Aorta (tissue), 5 donors: ENCODE measurements at regions not wholly inside any gene's neighbourhood (a gene's known extent, or its start where the extent isn't known, plus 50 kb on each side); places are given as distances from the start of the nearest gene placed in this dataset.
A peak's percentile ranks its signal among the peaks of the same experiment; 100 is the strongest.
"Not testable (repeated sequence)": the region's sequence is repeated elsewhere in the genome, so short reads cannot be mapped to it uniquely, and the experiment has no call there.

Source experiments
- ATAC-seq: fragments of 200-7000 bp; cut with Tn5 transposase; one replicate; pipeline ENCODE4 v1.9.1; 2022; ENCODE audit warnings: moderate library complexity; ENCODE audit not compliant: low FRiP score
- DNase-seq, 2 donors: peaks; one replicate each; pipeline ENCODE4 v3.0.0-alpha.2; 2020
- H3K27ac ChIP-seq, 2 donors: one replicate each; pipeline ENCODE4 v1.5.1; 2013; ENCODE audit warnings: low read length in 2 of 2, mild to moderate bottlenecking in 2 of 2, moderate library complexity in 2 of 2, control low read depth in 1 of 2, inconsistent platforms in 1 of 2, low read depth in 1 of 2
- H3K27me3 ChIP-seq, 2 donors: one replicate each; pipeline ENCODE4 v1.6.1; 2013; ENCODE audit warnings: control low read depth in 1 of 2, low read length in 1 of 2, mild to moderate bottlenecking in 1 of 2, moderate library complexity in 1 of 2; ENCODE audit not compliant: insufficient read depth in 2 of 2, control insufficient read depth in 1 of 2
- H3K36me3 ChIP-seq, 2 donors: one replicate each; pipeline ENCODE4 v1.6.1; 2013; ENCODE audit warnings: control low read depth in 1 of 2, low read length in 1 of 2, mild to moderate bottlenecking in 1 of 2; ENCODE audit not compliant: insufficient read depth in 2 of 2, control insufficient read depth in 1 of 2
- H3K4me1 ChIP-seq, 2 donors: one replicate each; pipeline ENCODE4 v1.6.1; 2013; ENCODE audit warnings: low read length in 2 of 2, control low read depth in 1 of 2, mild to moderate bottlenecking in 1 of 2, moderate library complexity in 1 of 2; ENCODE audit not compliant: insufficient read depth in 2 of 2, control insufficient read depth in 1 of 2
- H3K4me3 ChIP-seq, 2 donors: one replicate each; pipeline ENCODE4 v1.5.1; 2013; ENCODE audit warnings: low read length in 2 of 2, control low read depth in 1 of 2, mild to moderate bottlenecking in 1 of 2
- H3K9me3 ChIP-seq: one replicate; pipeline ENCODE4 v1.6.1; 2013; ENCODE audit warnings: mild to moderate bottlenecking, low read length; ENCODE audit not compliant: control insufficient read depth
- WGBS, 2 donors: extraction: QIAGEN DNeasy Blood & Tissue Kit; methylation state at CpG; one replicate each; pipeline ENCODE4 v1.1.7; 2013; 5-methylcytosine and 5-hydroxymethylcytosine counted together
- intact Hi-C, 2 donors: fragments of 100-400 bp; cut with DNase I; formaldehyde crosslinking; loops; one replicate each; pipeline versions ENCODE4 v1.14.2 to v1.15.0; 2022
- donor health status: healthy with polysubstance abuse.
- donor health status: Bipolar disorder and iron deficiency.
- donor health status: DM: no; HTN: no; CAD: no.
- donor health status: DM: no; HTN: no; CAD: no.
- donor health status: DM: yes; HTN: yes; CAD: no.

DNA sequence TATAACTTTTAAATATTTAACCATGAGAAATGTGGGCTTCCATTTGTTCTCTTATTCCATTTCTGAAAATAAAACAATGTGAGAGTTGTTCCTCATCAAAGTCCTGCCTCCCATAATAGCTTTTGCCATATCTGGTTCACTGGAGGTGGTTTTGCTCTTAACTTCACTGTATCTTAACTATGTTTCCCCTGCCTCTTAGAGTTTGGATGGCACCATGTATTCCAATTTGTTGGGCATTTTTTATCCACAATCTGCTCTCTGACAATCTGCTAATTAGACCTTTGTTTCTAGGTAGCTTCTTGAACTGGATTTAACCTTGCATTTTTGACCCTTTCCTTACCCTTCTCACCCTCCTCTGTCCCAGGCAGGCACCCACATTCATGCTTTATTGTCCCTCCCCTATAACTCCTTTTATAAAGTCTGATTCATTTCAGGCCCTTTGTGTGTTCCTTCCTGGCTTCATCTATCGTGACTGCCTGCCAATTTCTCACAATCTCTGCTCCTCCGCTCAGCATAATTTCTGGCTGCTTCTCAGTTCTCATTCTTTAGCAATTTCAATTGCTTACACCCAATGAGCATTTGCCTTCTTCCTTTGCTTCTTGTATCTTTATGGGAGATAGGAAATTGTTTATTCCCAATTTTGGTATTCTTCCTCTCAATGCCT is 144.2 kb upstream of the ARHGEF26 start:
- WGBS, 2 donors = 1 to 6% methylated on average over 2 of the region's 2 CpGs
- Histone ChIP-seq H3K27me3 (no peaks in the 10 kb centered on the region), H3K36me3 (no peaks in the 10 kb centered on the region), H3K4me3 (no peak overlapping the region), H3K9me3 (no peaks in the 10 kb centered on the region), H3K4me1 (peaks cover 0 to 2% of the 10 kb centered on the region in 2 donors), H3K27ac (no peak overlapping the region)
- ATAC-seq (peak; percentile 76), DNase-seq (no peak)
- intact Hi-C loops = no loop called here

DNA sequence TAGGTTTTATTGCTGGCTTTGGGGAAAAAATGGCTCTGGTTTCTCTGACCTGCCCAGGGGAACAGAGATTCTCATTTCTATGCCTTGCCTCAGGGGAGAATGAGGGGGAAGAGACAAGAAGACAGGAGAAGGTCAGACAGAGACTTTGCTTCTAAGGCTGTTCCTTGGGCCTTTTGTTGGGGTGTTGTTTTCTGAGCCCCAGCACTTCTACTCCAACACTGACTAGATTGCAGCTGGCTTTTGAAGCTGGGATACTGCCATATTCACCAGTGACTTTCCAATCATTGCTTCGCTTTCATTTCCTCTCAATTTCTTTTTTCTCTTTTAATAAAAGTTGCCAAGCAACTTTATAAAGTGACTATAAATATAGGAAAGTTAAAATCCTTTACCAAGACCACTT is 143.2 kb upstream of the ARHGEF26 start:
- no peak for DNase-seq
- no peaks in the 10 kb centered on the region for H3K36me3 ChIP-seq
- intact Hi-C loops = no loop called here
- H3K4me3 ChIP-seq = no peak overlapping the region
- ATAC-seq = no peak
- H3K9me3 ChIP-seq = no peaks in the 10 kb centered on the region
- H3K27me3 ChIP-seq = no peaks in the 10 kb centered on the region
- 48 to 52% methylated on average over 1 of the region's 1 CpG for WGBS, 2 donors
- peaks cover 0 to 2% of the 10 kb centered on the region in 2 donors for H3K4me1 ChIP-seq
- H3K27ac ChIP-seq = no peak overlapping the region

DNA sequence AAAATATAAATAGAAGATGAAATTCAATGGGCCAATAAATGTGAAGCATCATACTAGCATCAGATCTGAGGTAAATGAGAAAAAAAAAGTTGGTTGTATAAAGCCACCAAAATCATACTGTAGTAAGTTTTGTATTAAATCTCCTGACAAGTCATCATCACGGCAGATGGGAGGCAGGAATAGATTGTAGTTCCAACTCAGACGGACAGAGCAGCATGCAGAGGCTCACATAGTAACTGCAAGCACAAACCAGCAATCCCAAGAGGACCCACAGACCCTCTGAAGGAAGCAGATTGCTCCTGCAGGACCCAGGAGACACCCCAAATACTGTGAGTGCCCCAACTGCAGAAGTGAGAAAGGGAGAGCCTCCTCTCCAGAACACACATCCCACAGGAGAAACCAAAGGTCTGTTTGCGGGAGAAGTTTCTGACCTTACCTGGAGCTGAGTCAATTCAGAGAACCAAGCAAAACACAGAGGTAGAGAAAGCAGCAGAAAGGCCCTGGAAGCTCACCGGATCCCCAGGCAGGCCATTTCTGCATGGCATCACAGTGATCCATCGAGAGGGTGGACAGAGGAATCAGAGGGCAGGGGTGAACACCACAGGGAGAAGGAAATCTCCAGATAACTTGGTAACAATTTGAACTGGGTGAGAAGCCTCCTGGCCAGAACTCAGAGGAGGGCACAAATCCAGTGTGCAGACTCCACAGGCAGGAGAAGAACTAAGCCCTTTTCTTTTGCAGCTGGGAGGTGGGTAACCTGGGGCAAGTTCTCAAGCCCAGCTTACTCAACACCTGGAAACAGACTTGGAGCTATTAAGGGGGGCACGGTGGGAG is 141.6 kb upstream of the ARHGEF26 start:
- Histone ChIP-seq H3K9me3 (no peaks in the 10 kb centered on the region), H3K4me1 (peaks cover 0 to 2% of the 10 kb centered on the region in 2 donors), H3K36me3 (no peaks in the 10 kb centered on the region), H3K27ac (no peak overlapping the region), H3K27me3 (no peaks in the 10 kb centered on the region), H3K4me3 (no peak overlapping the region)
- WGBS, 2 donors = 66 to 70% methylated on average over 6 of the region's 6 CpGs
- ATAC-seq (no peak), DNase-seq (no peak)
- intact Hi-C loops = no loop called here

DNA sequence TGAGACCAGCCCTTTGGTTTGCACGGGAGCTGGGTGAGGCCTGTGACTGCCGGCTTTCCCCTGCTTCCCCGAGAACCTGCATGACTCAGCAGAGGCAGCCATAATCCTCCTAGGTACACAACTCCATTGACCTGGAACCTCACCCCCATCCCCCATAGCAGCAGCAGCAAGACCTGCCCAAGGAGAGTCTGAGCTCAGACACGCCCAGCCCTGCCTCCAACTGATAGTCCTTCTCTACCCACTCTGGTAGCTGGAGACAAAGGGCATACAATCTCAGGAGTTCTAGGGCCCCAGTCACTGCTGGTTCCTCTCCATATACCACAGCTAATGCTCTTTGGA is 141.0 kb upstream of the ARHGEF26 start:
- WGBS, 2 donors = 83 to 86% methylated on average over 4 of the region's 4 CpGs
- Histone ChIP-seq H3K4me3 (no peak overlapping the region), H3K27ac (no peak overlapping the region), H3K9me3 (no peaks in the 10 kb centered on the region), H3K36me3 (no peaks in the 10 kb centered on the region), H3K27me3 (no peaks in the 10 kb centered on the region), H3K4me1 (peaks cover 0 to 2% of the 10 kb centered on the region in 2 donors)
- ATAC-seq (no peak), DNase-seq (no peak)
- intact Hi-C loops = no loop called here

GRCh38 chr3:153997364-153997763 is 123.8 kb upstream of the ARHGEF26 start:
- intact Hi-C loops, H3K36me3 ChIP-seq, DNase-seq, ATAC-seq, H3K9me3 ChIP-seq, H3K27me3 ChIP-seq, H3K4me3 ChIP-seq, H3K4me1 ChIP-seq, H3K27ac ChIP-seq: not testable (repeated sequence)
- 82 to 100% methylated on average over 1 of the region's 1 CpG for WGBS, 2 donors

DNA sequence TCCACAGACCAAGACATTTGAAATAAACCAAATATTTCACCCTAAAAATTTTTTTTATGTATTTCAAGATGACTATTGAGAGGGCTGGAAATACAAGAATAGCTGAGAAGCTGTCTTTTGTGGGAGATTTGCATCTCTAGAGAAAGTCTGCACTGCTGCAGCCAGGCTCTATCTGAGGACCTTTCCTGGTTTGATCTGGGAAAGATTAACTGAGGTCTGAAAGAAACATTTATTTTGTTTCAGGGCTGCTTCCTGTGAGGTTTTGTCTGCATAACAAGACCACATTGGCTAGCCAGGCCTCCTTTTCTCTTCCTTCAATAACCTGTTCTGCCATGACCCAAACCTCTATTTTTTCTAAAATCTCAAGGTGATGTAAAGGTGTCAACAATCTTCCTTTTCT is 117.5 kb upstream of the ARHGEF26 start:
- no peaks in the 10 kb centered on the region for H3K9me3 ChIP-seq
- H3K27me3 ChIP-seq = no peaks in the 10 kb centered on the region
- ATAC-seq (no peak), DNase-seq (no peak)
- no peak overlapping the region for H3K4me3 ChIP-seq
- intact Hi-C loops = loop anchor here in 1 of 2 donors (10.0 kb wide), 1 partner anchor 251 kb away; no protein-coding TSS in a partner anchor
- H3K4me1 ChIP-seq = no peaks in the 10 kb centered on the region
- no peaks in the 10 kb centered on the region for H3K36me3 ChIP-seq
- H3K27ac ChIP-seq = no peak overlapping the region

DNA sequence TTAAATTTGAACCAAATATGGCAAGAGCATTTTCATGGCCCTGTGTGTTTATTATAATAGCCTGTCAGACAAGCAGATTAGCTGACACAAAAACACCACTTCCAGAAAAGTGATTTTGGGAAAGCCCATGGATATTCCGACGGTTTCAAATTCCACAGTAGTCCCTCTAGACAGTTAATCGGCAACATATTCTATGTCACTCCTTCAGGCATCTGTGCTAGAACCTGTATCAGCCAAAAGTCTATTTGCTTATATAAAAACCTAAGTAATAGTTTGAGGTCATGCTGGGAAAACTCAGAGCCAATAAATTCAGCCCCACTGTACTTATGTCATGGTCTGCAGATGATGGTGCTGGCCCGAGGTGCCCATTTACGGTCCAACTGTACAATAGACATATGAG is 110.2 kb upstream of the ARHGEF26 start:
- no peaks in the 10 kb centered on the region for H3K27me3 ChIP-seq
- DNase-seq (no peak), ATAC-seq (no peak)
- intact Hi-C loops = no loop called here
- WGBS, 2 donors = 58 to 67% methylated on average over 5 of the region's 5 CpGs
- no peak overlapping the region for H3K27ac ChIP-seq
- H3K9me3 ChIP-seq = no peaks in the 10 kb centered on the region
- H3K36me3 ChIP-seq = no peaks in the 10 kb centered on the region
- H3K4me1 ChIP-seq = no peaks in the 10 kb centered on the region
- H3K4me3 ChIP-seq = no peak overlapping the region

DNA sequence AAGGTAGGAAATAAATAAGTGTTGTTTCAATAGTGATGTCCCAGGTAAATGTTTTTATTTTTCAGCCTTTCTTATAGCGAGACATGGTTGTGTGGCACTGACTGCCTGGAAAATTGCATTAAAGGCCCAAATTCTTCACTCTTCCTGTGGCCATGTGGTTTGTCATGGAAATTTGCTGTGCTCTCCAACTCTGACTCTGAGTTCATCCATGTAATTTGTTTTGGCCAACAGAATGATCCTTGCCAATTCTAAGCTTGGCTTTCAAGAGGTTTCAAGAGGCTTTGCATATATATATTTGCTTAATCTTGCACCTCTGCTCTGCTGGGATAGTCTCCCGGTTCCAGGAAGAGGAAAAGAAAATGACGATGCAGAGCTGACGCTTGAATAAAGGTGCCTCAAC is 107.5 kb upstream of the ARHGEF26 start:
- H3K9me3 ChIP-seq = no peaks in the 10 kb centered on the region
- intact Hi-C loops = no loop called here
- 47 to 50% methylated on average over 4 of the region's 4 CpGs for WGBS, 2 donors
- H3K4me1 ChIP-seq = no peaks in the 10 kb centered on the region
- H3K36me3 ChIP-seq = no peaks in the 10 kb centered on the region
- H3K27ac ChIP-seq = no peak overlapping the region
- DNase-seq (no peak), ATAC-seq (no peak)
- no peak overlapping the region for H3K4me3 ChIP-seq
- no peaks in the 10 kb centered on the region for H3K27me3 ChIP-seq

DNA sequence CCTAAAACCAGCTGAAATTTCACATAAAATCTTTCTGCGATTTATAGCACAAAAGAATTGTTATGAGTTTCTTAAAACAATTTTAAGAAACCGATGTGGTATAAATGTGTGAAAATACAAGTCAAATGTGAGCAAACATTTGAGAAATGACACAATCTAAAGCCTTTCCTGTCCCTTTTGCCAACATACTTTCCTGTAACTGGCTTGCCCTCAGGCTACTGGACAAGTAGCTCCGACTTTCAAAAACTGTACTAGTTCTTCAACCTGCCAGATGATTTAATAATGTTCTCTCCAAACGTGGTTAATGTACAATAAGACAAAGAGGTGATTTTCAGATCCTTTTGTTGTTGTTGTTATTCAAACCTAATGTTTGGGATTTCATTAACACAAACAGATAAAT is 105.9 kb upstream of the ARHGEF26 start:
- Histone ChIP-seq H3K4me3 (no peak overlapping the region), H3K36me3 (no peaks in the 10 kb centered on the region), H3K27me3 (no peaks in the 10 kb centered on the region), H3K9me3 (no peaks in the 10 kb centered on the region), H3K27ac (no peak overlapping the region), H3K4me1 (no peaks in the 10 kb centered on the region)
- intact Hi-C loops = no loop called here
- 50 to 72% methylated on average over 4 of the region's 4 CpGs for WGBS, 2 donors
- ATAC-seq (no peak), DNase-seq (no peak)
